Left ventricle myocardium inferior (tissue), 1 donor: ENCODE measurements at regions not wholly inside any gene's neighbourhood (a gene's known extent, or its start where the extent isn't known, plus 50 kb on each side); places are given as distances from the start of the nearest gene placed in this dataset.
"Not testable (repeated sequence)": the region's sequence is repeated elsewhere in the genome, so short reads cannot be mapped to it uniquely, and the experiment has no call there.

ENCODE experiments used
- DNase-seq: peaks from one replicate; pipeline ENCODE4 v3.0.0-alpha.2; 2020
- H3K27ac ChIP-seq: fragments of 200-600 bp; replicated peaks from 2 replicates; pipeline ENCODE4 v1.8.0; 2021
- H3K27me3 ChIP-seq: fragments of 200-600 bp; 2 replicates; pipeline ENCODE4 v1.8.0; 2021; ENCODE audit warnings: low read depth
- H3K36me3 ChIP-seq: fragments of 200-600 bp; 2 replicates; pipeline ENCODE4 v1.8.0; 2021
- H3K4me1 ChIP-seq: fragments of 200-600 bp; 2 replicates; pipeline ENCODE4 v1.8.0; 2021
- H3K4me3 ChIP-seq: fragments of 200-600 bp; 2 replicates; pipeline ENCODE4 v1.8.0; 2021; ENCODE audit warnings: mild to moderate bottlenecking, moderate library complexity
- H3K9me3 ChIP-seq: fragments of 200-600 bp; replicated peaks from 2 replicates; pipeline ENCODE4 v1.8.0; 2021
- intact Hi-C: fragments of 100-400 bp; cut with micrococcal nuclease; formaldehyde crosslinking; loops from one replicate; pipeline ENCODE4 v1.11.0; 2022
- TF ChIP-seq, protein P1 (sequence below): fragments of 200-600 bp; IDR thresholded peaks from 2 replicates; pipeline ENCODE4 v1.8.0; 2021; ENCODE audit warnings: antibody characterized with exemption, mild to moderate bottlenecking, borderline replicate concordance
- donor health status: DM: no; HTN: yes; CAD: no; lungs with severe emphysema.

DNA sequence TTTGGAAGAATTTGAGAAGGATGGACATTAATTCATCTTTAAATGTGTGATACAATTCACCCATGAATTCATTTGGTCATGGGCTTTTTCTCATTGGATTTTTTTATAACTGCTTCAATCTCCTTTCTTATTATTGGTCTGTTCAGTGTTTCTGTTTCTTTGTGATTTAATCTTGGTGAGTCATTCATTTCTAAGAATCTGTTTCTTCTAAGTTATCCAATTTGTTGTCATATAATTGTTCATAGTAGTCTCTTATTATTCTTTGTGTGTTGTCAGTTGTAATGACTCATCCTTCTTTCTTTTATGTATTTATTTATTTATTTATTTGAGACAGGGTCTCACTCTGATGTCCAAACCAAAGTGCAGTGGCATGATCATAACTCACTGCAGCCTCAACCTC, 146.1 kb upstream of the ZNF267 start:
- Histone ChIP-seq H3K27ac (no peak overlapping the region), H3K36me3 (peaks cover 92% of the 10 kb centered on the region), H3K4me3 (no peak overlapping the region), H3K27me3 (no peaks in the 10 kb centered on the region), H3K4me1 (no peaks in the 10 kb centered on the region), H3K9me3 (peaks cover 47% of the 10 kb centered on the region)
- DNase-seq, result no peak
- intact Hi-C loops, result no loop called here
- TF ChIP-seq, protein P1, sequence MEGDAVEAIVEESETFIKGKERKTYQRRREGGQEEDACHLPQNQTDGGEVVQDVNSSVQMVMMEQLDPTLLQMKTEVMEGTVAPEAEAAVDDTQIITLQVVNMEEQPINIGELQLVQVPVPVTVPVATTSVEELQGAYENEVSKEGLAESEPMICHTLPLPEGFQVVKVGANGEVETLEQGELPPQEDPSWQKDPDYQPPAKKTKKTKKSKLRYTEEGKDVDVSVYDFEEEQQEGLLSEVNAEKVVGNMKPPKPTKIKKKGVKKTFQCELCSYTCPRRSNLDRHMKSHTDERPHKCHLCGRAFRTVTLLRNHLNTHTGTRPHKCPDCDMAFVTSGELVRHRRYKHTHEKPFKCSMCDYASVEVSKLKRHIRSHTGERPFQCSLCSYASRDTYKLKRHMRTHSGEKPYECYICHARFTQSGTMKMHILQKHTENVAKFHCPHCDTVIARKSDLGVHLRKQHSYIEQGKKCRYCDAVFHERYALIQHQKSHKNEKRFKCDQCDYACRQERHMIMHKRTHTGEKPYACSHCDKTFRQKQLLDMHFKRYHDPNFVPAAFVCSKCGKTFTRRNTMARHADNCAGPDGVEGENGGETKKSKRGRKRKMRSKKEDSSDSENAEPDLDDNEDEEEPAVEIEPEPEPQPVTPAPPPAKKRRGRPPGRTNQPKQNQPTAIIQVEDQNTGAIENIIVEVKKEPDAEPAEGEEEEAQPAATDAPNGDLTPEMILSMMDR, result no peak

DNA sequence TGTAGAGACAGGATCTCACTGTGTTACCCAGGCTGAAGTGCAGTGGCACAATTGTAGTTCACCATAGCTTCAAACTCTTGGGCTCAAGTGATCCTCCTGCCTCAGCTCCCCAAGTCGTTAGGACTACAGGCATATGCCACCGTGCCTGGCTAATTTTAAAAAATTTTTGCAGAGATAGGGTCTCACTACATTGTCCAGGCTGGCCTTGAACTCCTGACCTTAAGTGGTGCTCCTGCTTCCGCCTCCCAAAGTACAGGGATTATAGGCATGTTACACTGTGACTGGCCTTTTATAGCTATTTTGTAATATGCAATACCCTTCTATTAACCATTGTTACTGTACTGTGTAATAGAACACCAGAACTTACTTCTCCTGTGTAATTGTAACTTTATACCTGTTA, 139.3 kb upstream of the ZNF267 start:
- intact Hi-C loops, result no loop called here
- peaks cover 96% of the 10 kb centered on the region for H3K36me3 ChIP-seq
- no peak overlapping the region for H3K27ac ChIP-seq
- H3K27me3 ChIP-seq, result no peaks in the 10 kb centered on the region
- no peak for DNase-seq
- no peaks in the 10 kb centered on the region for H3K4me1 ChIP-seq
- no peak overlapping the region for H3K4me3 ChIP-seq
- peaks cover 97% of the 10 kb centered on the region for H3K9me3 ChIP-seq
- TF ChIP-seq, protein P1, result no peak

DNA sequence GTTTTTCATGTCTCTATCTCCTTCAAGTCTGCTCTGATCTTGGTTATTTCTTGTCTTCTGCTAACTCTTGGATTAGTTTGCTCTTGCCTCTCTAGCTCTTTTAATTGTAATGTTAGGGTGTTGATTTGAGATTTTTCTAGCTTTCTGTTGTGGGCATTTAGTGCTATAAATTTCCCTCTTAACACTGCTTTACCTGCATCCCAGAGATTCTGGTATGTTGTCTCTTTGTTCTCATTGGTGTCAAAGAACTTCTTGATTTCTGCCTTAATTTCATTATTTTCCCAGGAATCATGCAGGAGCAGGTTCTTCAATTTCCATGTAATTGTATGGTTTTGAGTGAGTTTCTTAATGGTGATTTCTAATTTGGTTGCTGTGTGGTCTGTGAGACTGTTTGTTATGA, 128.5 kb upstream of the ZNF267 start:
- H3K27me3 ChIP-seq, DNase-seq, H3K27ac ChIP-seq, H3K4me3 ChIP-seq, H3K4me1 ChIP-seq, intact Hi-C loops: not testable (repeated sequence)
- Histone ChIP-seq H3K9me3 (peaks cover 99% of the 10 kb centered on the region), H3K36me3 (peaks cover 89% of the 10 kb centered on the region)

DNA sequence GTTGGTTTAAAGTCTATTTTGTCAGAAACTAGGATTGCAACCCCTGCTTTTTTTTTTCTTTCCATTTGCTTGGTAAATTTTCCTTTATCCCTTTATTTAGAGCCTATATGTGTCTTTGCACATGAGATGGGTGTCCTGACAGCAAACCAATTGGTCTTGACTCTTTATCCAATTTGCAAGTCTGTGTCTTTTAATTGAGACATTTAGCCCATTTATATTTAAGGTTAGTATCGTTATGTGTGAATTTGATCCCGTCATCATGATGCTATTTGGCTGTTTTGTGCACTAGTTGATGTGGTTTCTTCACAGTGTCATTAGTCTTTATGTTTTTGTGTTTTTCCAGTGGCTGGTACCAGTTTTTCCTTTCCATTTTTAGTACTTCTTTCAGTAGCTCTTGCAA, 127.7 kb upstream of the ZNF267 start:
- peaks cover 90% of the 10 kb centered on the region for H3K36me3 ChIP-seq
- H3K9me3 ChIP-seq, result peaks cover 99% of the 10 kb centered on the region
- intact Hi-C loops, result no loop called here
- H3K4me3 ChIP-seq, result no peak overlapping the region
- no peak for DNase-seq
- TF ChIP-seq, protein P1, result no peak
- no peaks in the 10 kb centered on the region for H3K4me1 ChIP-seq
- no peaks in the 10 kb centered on the region for H3K27me3 ChIP-seq
- no peak overlapping the region for H3K27ac ChIP-seq

DNA sequence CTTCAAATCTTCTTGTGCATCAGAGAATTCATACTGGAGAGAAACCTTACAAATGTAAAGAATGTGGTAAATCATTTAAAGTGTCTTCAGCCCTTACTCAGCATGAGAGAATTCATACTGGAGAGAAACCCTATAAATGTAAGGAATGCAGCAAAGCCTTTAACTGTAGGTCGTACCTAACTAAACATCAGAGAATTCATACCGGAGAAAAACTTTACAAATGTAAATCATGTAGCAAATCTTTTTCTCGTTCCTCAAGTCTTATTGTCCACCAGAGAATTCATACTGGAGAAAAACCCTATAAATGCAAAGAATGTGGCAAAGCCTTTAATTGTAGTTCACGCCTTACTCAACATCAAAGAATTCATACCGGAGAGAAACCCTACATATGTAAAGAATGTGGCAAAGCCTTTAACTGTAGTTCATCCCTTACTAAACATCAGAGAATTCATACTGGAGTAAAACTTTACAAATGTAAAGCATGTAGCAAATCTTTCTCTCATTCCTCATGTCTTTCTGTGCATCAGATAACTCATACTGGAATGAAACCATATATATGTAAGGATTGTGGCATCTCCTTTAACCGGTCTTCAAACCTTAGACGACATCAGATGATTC, 118.5 kb upstream of the ZNF267 start:
- peaks cover 96% of the 10 kb centered on the region for H3K36me3 ChIP-seq
- H3K9me3 ChIP-seq, result peaks cover 96% of the 10 kb centered on the region
- TF ChIP-seq, protein P1, result no peak
- H3K4me1 ChIP-seq, result no peaks in the 10 kb centered on the region
- no peak for DNase-seq
- no peak overlapping the region for H3K27ac ChIP-seq
- no peak overlapping the region for H3K4me3 ChIP-seq
- intact Hi-C loops, result no loop called here
- H3K27me3 ChIP-seq, result no peaks in the 10 kb centered on the region

DNA sequence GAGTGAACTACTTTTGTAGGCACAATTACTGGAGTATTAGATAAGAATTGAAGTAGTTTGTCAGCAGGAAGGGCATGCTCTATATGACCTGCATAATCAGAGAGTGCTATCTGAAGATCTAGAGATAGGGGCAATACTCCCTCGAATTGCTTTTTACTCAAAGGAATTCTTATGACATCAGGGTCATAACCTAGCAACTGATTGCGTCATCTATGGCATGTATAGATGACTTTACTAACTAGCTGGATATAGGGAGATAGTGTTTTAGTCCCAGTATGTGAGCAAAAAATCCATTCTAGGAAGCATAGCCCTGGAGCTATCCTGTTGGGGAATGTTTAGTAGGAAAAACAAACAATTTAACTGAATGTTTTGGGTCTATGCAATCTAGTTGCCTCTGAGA, 109.5 kb upstream of the ZNF267 start:
- DNase-seq, result no peak
- H3K36me3 ChIP-seq, result peaks cover 80% of the 10 kb centered on the region
- intact Hi-C loops, result no loop called here
- no peaks in the 10 kb centered on the region for H3K27me3 ChIP-seq
- no peaks in the 10 kb centered on the region for H3K4me1 ChIP-seq
- TF ChIP-seq, protein P1, result no peak
- H3K4me3 ChIP-seq, result no peak overlapping the region
- no peak overlapping the region for H3K27ac ChIP-seq
- H3K9me3 ChIP-seq, result peaks cover 93% of the 10 kb centered on the region
